OCI-LY3 (cell line): ENCODE measurements at regions not wholly inside any gene's neighbourhood (a gene's known extent, or its start where the extent isn't known, plus 50 kb on each side); places are given as distances from the start of the nearest gene placed in this dataset.

Source experiments
- H2AFZ ChIP-seq: fragments of 200-600, 300-600 bp; shearing (Covaris generic); 2 replicates; pipeline ENCODE4 v1.6.0; 2014; ENCODE audit warnings: antibody characterized with exemption, low read depth, low read length
- H3K27ac ChIP-seq: fragments of 200-600, 300-600 bp; sonication (generic); 2 replicates; pipeline ENCODE4 v1.5.1; 2014; ENCODE audit warnings: mild to moderate bottlenecking, low read length, moderate library complexity, mixed read lengths
- H3K27me3 ChIP-seq: fragments of 200-600, 300-600 bp; sonication (generic); 2 replicates; pipeline ENCODE4 v1.6.1; 2014; ENCODE audit warnings: low read depth, low read length, mixed read lengths
- H3K36me3 ChIP-seq: fragments of 200-600, 300-600 bp; sonication (generic); replicated peaks from 2 replicates; pipeline ENCODE3; 2014; ENCODE audit warnings: low read depth, low read length, mixed read lengths
- H3K4me1 ChIP-seq: fragments of 300-600, 200-600 bp; sonication (generic); 2 replicates; pipeline ENCODE4 v1.6.1; 2014; ENCODE audit warnings: low read length, mixed read lengths
- H3K4me2 ChIP-seq: fragments of 200-600, 300-600 bp; sonication (generic); 2 replicates; pipeline ENCODE4 v1.6.1; 2014; ENCODE audit warnings: low read length, mixed read lengths
- H3K4me3 ChIP-seq: fragments of 300-600, 200-600 bp; sonication (generic); 2 replicates; pipeline ENCODE4 v1.5.1; 2014; ENCODE audit warnings: antibody characterized with exemption, mild to moderate bottlenecking, low read length, moderate library complexity
- H3K79me2 ChIP-seq: fragments of 300-600, 200-600 bp; shearing (Covaris generic); 2 replicates; pipeline ENCODE4 v1.6.1; 2014; ENCODE audit warnings: mild to moderate bottlenecking, low read length, mixed read lengths
- H3K9ac ChIP-seq: fragments of 300-600, 200-600 bp; shearing (Covaris generic); 2 replicates; pipeline ENCODE4 v1.6.0; 2014; ENCODE audit warnings: mild to moderate bottlenecking, low read length, moderate library complexity
- H3K9me3 ChIP-seq: fragments of 200-600, 300-600 bp; shearing (Covaris generic); 2 replicates; pipeline ENCODE4 v1.6.1; 2014; ENCODE audit warnings: low read length, mixed read lengths; ENCODE audit not compliant: insufficient read depth
- H4K20me1 ChIP-seq: fragments of 200-600, 300-600 bp; sonication (generic); 2 replicates; pipeline ENCODE4 v1.6.1; 2016; ENCODE audit warnings: low read length, mixed read lengths; ENCODE audit not compliant: insufficient read depth
- EZH2phosphoT487 ChIP-seq: fragments of 200-600 bp; shearing (Covaris generic); IDR thresholded peaks from 2 replicates; pipeline ENCODE4 v1.6.1; 2018; ENCODE audit warnings: antibody characterized with exemption, mixed run types, low read depth
- TF ChIP-seq, protein P1 (sequence below): fragments of 200-600, 300-600 bp; sonication (generic); IDR thresholded peaks from 2 replicates; pipeline ENCODE4 v1.5.1; 2014; ENCODE audit warnings: antibody characterized with exemption, low read length, low read depth

- H4K20me1 ChIP-seq: no peaks in the 10 kb centered on the region
- H3K4me1 ChIP-seq: no peaks in the 10 kb centered on the region
- no peak for TF ChIP-seq EZH2phosphoT487
- TF ChIP-seq, protein P1, sequence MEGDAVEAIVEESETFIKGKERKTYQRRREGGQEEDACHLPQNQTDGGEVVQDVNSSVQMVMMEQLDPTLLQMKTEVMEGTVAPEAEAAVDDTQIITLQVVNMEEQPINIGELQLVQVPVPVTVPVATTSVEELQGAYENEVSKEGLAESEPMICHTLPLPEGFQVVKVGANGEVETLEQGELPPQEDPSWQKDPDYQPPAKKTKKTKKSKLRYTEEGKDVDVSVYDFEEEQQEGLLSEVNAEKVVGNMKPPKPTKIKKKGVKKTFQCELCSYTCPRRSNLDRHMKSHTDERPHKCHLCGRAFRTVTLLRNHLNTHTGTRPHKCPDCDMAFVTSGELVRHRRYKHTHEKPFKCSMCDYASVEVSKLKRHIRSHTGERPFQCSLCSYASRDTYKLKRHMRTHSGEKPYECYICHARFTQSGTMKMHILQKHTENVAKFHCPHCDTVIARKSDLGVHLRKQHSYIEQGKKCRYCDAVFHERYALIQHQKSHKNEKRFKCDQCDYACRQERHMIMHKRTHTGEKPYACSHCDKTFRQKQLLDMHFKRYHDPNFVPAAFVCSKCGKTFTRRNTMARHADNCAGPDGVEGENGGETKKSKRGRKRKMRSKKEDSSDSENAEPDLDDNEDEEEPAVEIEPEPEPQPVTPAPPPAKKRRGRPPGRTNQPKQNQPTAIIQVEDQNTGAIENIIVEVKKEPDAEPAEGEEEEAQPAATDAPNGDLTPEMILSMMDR: no peak
These were observed 604.0 kb downstream of the ISL1 start for GRCh38 chr5:51987239-51987638.

DNA sequence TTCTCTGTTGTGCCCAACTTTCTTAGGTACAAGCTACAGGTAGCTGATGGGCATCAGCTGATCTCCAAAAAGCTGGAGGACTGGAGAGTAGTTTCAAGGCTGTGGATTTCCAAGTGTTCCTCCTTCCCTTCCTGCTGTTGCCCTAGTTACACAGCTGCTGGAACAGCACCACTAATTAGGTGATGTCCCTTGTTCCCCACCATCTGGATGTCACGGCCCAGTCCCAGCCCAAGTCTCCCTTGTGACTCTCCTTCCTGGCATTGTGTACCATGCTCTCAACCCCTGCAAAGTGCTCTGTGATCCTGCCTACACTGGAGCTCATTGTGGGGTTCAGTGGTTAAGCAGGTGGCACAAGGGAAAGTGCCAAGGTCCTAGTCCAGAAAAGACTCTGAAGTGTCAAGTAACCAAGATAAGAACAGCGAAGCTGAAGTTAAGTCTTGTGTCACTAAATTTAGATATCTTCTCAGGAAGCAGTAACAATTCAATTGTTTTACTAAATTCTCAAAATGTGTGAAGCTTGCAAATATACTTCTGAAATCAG is 604.5 kb downstream of the ISL1 start:
- no peak overlapping the region for H3K27ac ChIP-seq
- no peak overlapping the region for H3K4me2 ChIP-seq
- no peaks in the 10 kb centered on the region for H3K79me2 ChIP-seq
- TF ChIP-seq EZH2phosphoT487: no peak
- TF ChIP-seq, protein P1: no peak
- no peak overlapping the region for H3K9ac ChIP-seq
- H3K36me3 ChIP-seq: no peaks in the 10 kb centered on the region
- no peaks in the 10 kb centered on the region for H4K20me1 ChIP-seq
- H3K4me3 ChIP-seq: no peak overlapping the region
- no peaks in the 10 kb centered on the region for H3K9me3 ChIP-seq
- H3K4me1 ChIP-seq: no peaks in the 10 kb centered on the region
- H3K27me3 ChIP-seq: no peaks in the 10 kb centered on the region
- no peak overlapping the region for H2AFZ ChIP-seq

More at GRCh38 chr5:51987239-51987638, 604.0 kb downstream of the ISL1 start:
- H2AFZ ChIP-seq: no peak overlapping the region
- no peaks in the 10 kb centered on the region for H3K36me3 ChIP-seq
- no peak overlapping the region for H3K4me3 ChIP-seq
- H3K9me3 ChIP-seq: no peaks in the 10 kb centered on the region
- H3K4me2 ChIP-seq: no peak overlapping the region
- no peak overlapping the region for H3K9ac ChIP-seq
- H3K27me3 ChIP-seq: no peaks in the 10 kb centered on the region
- H3K27ac ChIP-seq: no peak overlapping the region
- no peaks in the 10 kb centered on the region for H3K79me2 ChIP-seq

- no peak overlapping the region for H2AFZ ChIP-seq
- no peaks in the 10 kb centered on the region for H4K20me1 ChIP-seq
- H3K27ac ChIP-seq: no peak overlapping the region
- no peaks in the 10 kb centered on the region for H3K4me1 ChIP-seq
- no peak overlapping the region for H3K4me3 ChIP-seq
- H3K36me3 ChIP-seq: no peaks in the 10 kb centered on the region
- no peak for TF ChIP-seq EZH2phosphoT487
- TF ChIP-seq, protein P1: no peak
- H3K9me3 ChIP-seq: no peaks in the 10 kb centered on the region
- no peaks in the 10 kb centered on the region for H3K27me3 ChIP-seq
- H3K4me2 ChIP-seq: no peak overlapping the region
- no peak overlapping the region for H3K9ac ChIP-seq
- H3K79me2 ChIP-seq: no peaks in the 10 kb centered on the region
These were observed 605.4 kb downstream of the ISL1 start for GRCh38 chr5:51988634-51989033.

DNA sequence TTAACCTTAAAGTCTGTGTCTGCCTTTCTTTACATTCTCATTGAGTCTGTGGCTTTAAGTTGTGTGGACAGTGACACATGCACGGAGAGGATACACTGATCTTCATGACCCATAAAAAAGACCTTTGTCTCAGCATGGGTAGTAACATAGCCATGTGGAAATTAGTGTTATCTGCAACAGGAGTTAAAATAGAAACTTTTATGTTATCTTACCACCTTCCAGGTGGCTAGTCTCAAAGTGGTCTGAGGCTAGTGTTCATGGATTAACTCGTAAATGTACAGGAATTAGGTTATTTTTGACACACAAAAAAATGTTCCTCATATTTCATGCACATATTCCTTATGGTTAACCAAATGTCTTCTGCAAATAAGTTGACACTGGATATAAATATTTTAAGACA is 607.0 kb downstream of the ISL1 start:
- TF ChIP-seq, protein P1: no peak
- TF ChIP-seq EZH2phosphoT487: no peak
- Histone ChIP-seq H3K36me3 (no peaks in the 10 kb centered on the region), H3K4me3 (no peak overlapping the region), H3K79me2 (no peaks in the 10 kb centered on the region), H4K20me1 (no peaks in the 10 kb centered on the region), H3K27ac (no peak overlapping the region), H3K4me1 (no peaks in the 10 kb centered on the region), H3K9ac (no peak overlapping the region), H3K4me2 (no peak overlapping the region), H3K9me3 (no peaks in the 10 kb centered on the region), H2AFZ (no peak overlapping the region), H3K27me3 (no peaks in the 10 kb centered on the region)
